ENCODE measurements at regions not wholly inside any gene's neighbourhood (a gene's known extent, or its start where the extent isn't known, plus 50 kb on each side); places are given as distances from the start of the nearest gene placed in this dataset.

DNA sequence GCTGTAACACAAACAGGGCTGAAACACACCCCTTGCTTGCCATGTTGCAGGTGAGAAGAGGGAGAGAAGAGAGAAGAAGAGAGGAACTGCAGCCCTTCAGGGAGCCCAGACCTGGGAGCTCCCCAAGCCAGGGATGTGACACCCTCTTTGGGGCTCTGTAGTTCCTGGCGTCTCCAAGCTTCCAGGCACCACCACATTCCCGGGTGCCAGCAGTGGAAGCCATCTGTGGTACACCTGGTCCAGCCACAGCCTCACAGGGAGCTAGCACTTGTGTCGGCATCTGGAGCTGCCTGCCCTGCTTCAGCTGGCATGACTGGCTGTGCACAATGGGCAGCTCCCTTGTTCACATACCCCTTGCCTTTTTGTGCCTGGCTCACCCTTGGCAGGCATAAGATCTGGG, 182.1 kb downstream of the DEPDC1B start:
- TF ChIP-seq CTCF (IDR thresholded peaks at IDR 0.05) (no peak), POLR2AphosphoS5 (IDR thresholded peaks at IDR 0.05) (no peak), POLR2A (IDR thresholded peaks at IDR 0.05) (no peak)
